PC-9 (cell line): ENCODE measurements at regions not wholly inside any gene's neighbourhood (a gene's known extent, or its start where the extent isn't known, plus 50 kb on each side); places are given as distances from the start of the nearest gene placed in this dataset.

Experiments used
- BruUV-seq: library from RNA; stranded (reverse); fragments of 400-500 nt; replicated peaks from 2 replicates; lab custom pipeline; 2021; lab: Mats Ljungman, UMichigan
- CTCF ChIA-PET: fragments of 300-600 bp; sonication (Branson Sonifier 250); formaldehyde crosslinking; loops from one replicate; lab custom pipeline; 2022; ENCODE audit warnings: antibody characterized with exemption; lab: Charles Lee
- POLR2A ChIA-PET: fragments of 300-600 bp; sonication (Branson Sonifier 250); formaldehyde crosslinking; loops from one replicate; lab custom pipeline; 2022; ENCODE audit warnings: antibody characterized with exemption; ENCODE audit not compliant: unreplicated experiment; lab: Charles Lee
- DNase-seq, 2 experiments: peaks; one replicate each; pipeline versions ENCODE4 v3.0.0 to v3.0.0-alpha.2; 2015 to 2022; ENCODE audit warnings: mixed read lengths in 1 of 2
- H2AFZ ChIP-seq: fragments of 200-600 bp; sonication (generic); 2 replicates; pipeline ENCODE4 v1.8.1; 2017; ENCODE audit warnings: antibody characterized with exemption
- H3F3A ChIP-seq: fragments of 200-600 bp; sonication (generic); 2 replicates; pipeline ENCODE4 v1.8.1; 2017; ENCODE audit warnings: antibody characterized with exemption, mild to moderate bottlenecking, low read depth; ENCODE audit not compliant: insufficient read depth
- H3K27ac ChIP-seq: fragments of 200-600 bp; sonication (generic); 2 replicates; pipeline ENCODE4 v1.6.1; 2016; ENCODE audit warnings: mixed run types
- H3K27me3 ChIP-seq: fragments of 200-600 bp; sonication (generic); 2 replicates; pipeline ENCODE4 v1.6.1; 2016; ENCODE audit warnings: low read depth, mixed run types; ENCODE audit not compliant: insufficient read depth
- H3K36me3 ChIP-seq: fragments of 200-600 bp; sonication (generic); 2 replicates; pipeline ENCODE4 v1.6.1; 2016; ENCODE audit warnings: low read depth, mixed run types
- H3K4me1 ChIP-seq: fragments of 200-600 bp; sonication (generic); replicated peaks from 2 replicates; pipeline ENCODE4 v1.6.1; 2016; ENCODE audit warnings: mixed run types; ENCODE audit not compliant: insufficient read depth
- H3K4me2 ChIP-seq: fragments of 200-600 bp; sonication (generic); 2 replicates; pipeline ENCODE4 v1.6.1; 2017; ENCODE audit warnings: mixed run types
- H3K4me3 ChIP-seq: fragments of 200-600 bp; sonication (generic); 2 replicates; pipeline ENCODE4 v1.6.1; 2016; ENCODE audit warnings: mixed run types
- H3K79me2 ChIP-seq: fragments of 200-600 bp; sonication (generic); 2 replicates; pipeline ENCODE4 v1.6.1; 2017; ENCODE audit warnings: low read depth, mixed run types
- H3K9me2 ChIP-seq: fragments of 200-600 bp; sonication (generic); 2 replicates; pipeline ENCODE4 v1.8.1; 2017; ENCODE audit warnings: mild to moderate bottlenecking; ENCODE audit not compliant: insufficient read depth
- H3K9me3 ChIP-seq: fragments of 200-600 bp; sonication (generic); 2 replicates; pipeline ENCODE4 v1.8.1; 2016; ENCODE audit warnings: low read depth; ENCODE audit not compliant: insufficient read depth
- H4K20me1 ChIP-seq: fragments of 200-600 bp; sonication (generic); 2 replicates; pipeline ENCODE4 v1.8.1; 2017; ENCODE audit not compliant: insufficient read depth
- CTCF ChIP-seq: fragments of 200-600 bp; sonication (generic); conservative IDR thresholded peaks from 2 replicates; pipeline ENCODE4 v1.6.1; 2017; ENCODE audit warnings: mixed run types, antibody characterized with exemption, mild to moderate bottlenecking, moderate library complexity
- EZH2 ChIP-seq: fragments of 200-600 bp; sonication (generic); IDR thresholded peaks from 2 replicates; pipeline ENCODE4 v1.8.0; 2017; ENCODE audit warnings: antibody characterized with exemption, low read depth
- intact Hi-C: fragments of 100-400 bp; cut with micrococcal nuclease; formaldehyde crosslinking; loops from one replicate; pipeline ENCODE4 v1.10.0; 2022; ENCODE audit not compliant: unreplicated experiment

GRCh38 chr15:92845126-92845508 is 55.0 kb upstream of the CHD2 start:
- Histone ChIP-seq H3K27ac (peak overlapping the region; percentile 89), H4K20me1 (no peaks in the 10 kb centered on the region), H3K4me3 (no peak overlapping the region; the same call in 1 of the 2 replicates), H3K9me2 (no peaks in the 10 kb centered on the region), H3K36me3 (no peaks in the 10 kb centered on the region), H3K4me2 (peak overlapping the region; percentile 66), H3K4me1 (peaks cover 42% of the 10 kb centered on the region), H2AFZ (peak overlapping the region; percentile 81), H3K79me2 (no peaks in the 10 kb centered on the region), H3F3A (peaks cover 28% of the 10 kb centered on the region; the same call in 1 of the 2 replicates), H3K9me3 (no peaks in the 10 kb centered on the region), H3K27me3 (no peaks in the 10 kb centered on the region)
- no peak for TF ChIP-seq CTCF
- no peak for TF ChIP-seq EZH2
- ChIA-PET CTCF (no interaction called here), POLR2A (interaction anchor here (0.6 kb wide), 2 partner anchors 22 to 25 kb away, joined by 9 to 10 read pairs; no protein-coding TSS in a partner anchor)
- no TSS peak for BruUV-seq
- intact Hi-C loops: loop anchor here (1.0 to 2.0 kb wide), 2 partner anchors 20 to 37 kb away; no protein-coding TSS in a partner anchor
- DNase-seq: peak in 1 of 2 experiments; percentile 86

GRCh38 chr15:92846741-92847140 is 53.4 kb upstream of the CHD2 start:
- Histone ChIP-seq H3K27me3 (no peaks in the 10 kb centered on the region), H3K4me2 (no peak overlapping the region), H3K79me2 (no peaks in the 10 kb centered on the region), H4K20me1 (no peaks in the 10 kb centered on the region), H3K36me3 (no peaks in the 10 kb centered on the region), H3K4me3 (no peak overlapping the region), H3K9me3 (no peaks in the 10 kb centered on the region), H3K4me1 (peaks cover 27% of the 10 kb centered on the region), H3F3A (peaks cover 17% of the 10 kb centered on the region; the same call in 1 of the 2 replicates), H2AFZ (no peak overlapping the region), H3K9me2 (no peaks in the 10 kb centered on the region), H3K27ac (no peak overlapping the region)
- intact Hi-C loops: no loop called here
- no TSS peak for BruUV-seq
- POLR2A ChIA-PET: no interaction called here
- CTCF ChIA-PET: interaction anchor here (0.5 kb wide), 1 partner anchor 24 kb away, joined by 11 read pairs; no protein-coding TSS in a partner anchor
- DNase-seq: no peak
- TF ChIP-seq EZH2 (no peak), CTCF (no peak)

- no TSS peak for BruUV-seq
These were observed 52.3 kb upstream of the CHD2 start for GRCh38 chr15:92847841-92848240.

More at GRCh38 chr15:92847841-92848240, 52.3 kb upstream of the CHD2 start:
- CTCF ChIA-PET: no interaction called here
- TF ChIP-seq EZH2: no peak
- TF ChIP-seq CTCF: no peak
- Histone ChIP-seq H3K27me3 (no peaks in the 10 kb centered on the region), H3K4me3 (no peak overlapping the region), H3F3A (peaks cover 17% of the 10 kb centered on the region; the same call in 1 of the 2 replicates), H2AFZ (no peak overlapping the region), H4K20me1 (no peaks in the 10 kb centered on the region), H3K36me3 (no peaks in the 10 kb centered on the region), H3K9me2 (no peaks in the 10 kb centered on the region), H3K79me2 (no peaks in the 10 kb centered on the region), H3K27ac (no peak overlapping the region), H3K4me1 (peaks cover 27% of the 10 kb centered on the region), H3K9me3 (no peaks in the 10 kb centered on the region), H3K4me2 (no peak overlapping the region)
- POLR2A ChIA-PET: no interaction called here
- intact Hi-C loops: no loop called here
- DNase-seq: no peak
